H1 (cell line): ENCODE measurements at regions not wholly inside any gene's neighbourhood (a gene's known extent, or its start where the extent isn't known, plus 50 kb on each side); places are given as distances from the start of the nearest gene placed in this dataset.

Experiments used
- CHD7 ChIP-seq: fragments of 300-600 bp; sonication (generic); IDR thresholded peaks from 2 replicates; pipeline ENCODE4 v1.7.1; 2012; ENCODE audit warnings: low read length, moderate library complexity, mild to moderate bottlenecking, inconsistent platforms; ENCODE audit not compliant: insufficient replicate concordance
- JUN ChIP-seq: IDR thresholded peaks from 2 replicates; pipeline ENCODE4 v1.6.1; 2011; ENCODE audit warnings: low read depth, mild to moderate bottlenecking, improper control_type of control experiment, low read length

GRCh38 chr1:83024251-83024767 is 974.6 kb downstream of the TTLL7 start (continued):
- TF ChIP-seq CHD7 (no peak), JUN (no peak)
